ENCODE measurements at regions not wholly inside any gene's neighbourhood (a gene's known extent, or its start where the extent isn't known, plus 50 kb on each side); places are given as distances from the start of the nearest gene placed in this dataset.

DNA sequence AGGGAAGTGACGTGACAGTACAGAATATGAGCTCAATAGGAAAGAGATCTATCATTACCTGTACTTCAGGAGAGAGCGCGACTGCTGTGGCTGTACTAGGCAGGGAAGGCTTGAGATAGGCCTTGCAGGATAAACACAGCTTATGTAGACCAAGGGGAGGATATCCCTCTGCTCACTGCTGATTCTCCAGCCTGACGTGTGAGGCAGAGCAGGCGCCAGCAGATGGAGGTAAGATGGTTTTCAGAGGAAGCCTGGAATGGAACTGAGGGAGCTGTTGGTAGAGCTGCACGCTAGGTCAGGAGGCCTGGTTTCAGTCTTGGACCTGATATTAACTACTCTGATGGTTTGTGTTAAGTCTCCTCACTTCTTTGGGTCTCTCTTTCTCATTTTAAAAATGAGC, 291.4 kb downstream of the YTHDC2 start:
- no peak overlapping the region for H3K9ac ChIP-seq (ENCODE audit: low read depth, low read length)
- no peaks in the 10 kb centered on the region for H3K27me3 ChIP-seq (ENCODE audit: control insufficient read depth, insufficient read depth, low read length)
- H3K36me3 ChIP-seq (ENCODE audit: control insufficient read depth, insufficient read depth, low read length): no peaks in the 10 kb centered on the region
- H3K4me1 ChIP-seq (ENCODE audit: control insufficient read depth, insufficient read depth, low read length): no peaks in the 10 kb centered on the region
- no peak overlapping the region for H3K4me3 ChIP-seq (ENCODE audit: low read depth, low read length)
- no peaks in the 10 kb centered on the region for H3K9me3 ChIP-seq (ENCODE audit: control insufficient read depth, insufficient read depth, low read length)

DNA sequence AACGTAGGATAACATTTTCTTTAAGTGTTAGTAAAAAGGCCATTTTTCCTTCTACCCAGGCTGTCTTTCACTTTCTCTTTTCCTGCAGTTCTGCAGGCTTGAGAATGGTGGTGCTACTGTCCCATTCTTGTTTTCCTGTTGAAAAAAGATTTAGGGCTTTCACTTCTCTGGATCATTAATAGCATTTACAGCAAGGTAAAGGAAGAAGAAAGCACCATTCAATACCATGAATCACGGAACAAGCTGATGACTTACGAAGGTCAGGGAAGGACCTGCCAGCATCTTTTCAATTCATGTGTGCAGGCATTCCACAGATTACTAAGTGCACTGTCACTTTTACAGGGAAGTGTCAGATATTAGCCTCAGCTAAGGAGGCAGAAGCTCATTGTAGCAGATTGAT, 292.8 kb downstream of the YTHDC2 start:
- no peaks in the 10 kb centered on the region for H3K36me3 ChIP-seq (ENCODE audit: control insufficient read depth, insufficient read depth, low read length)
- H3K4me3 ChIP-seq (ENCODE audit: low read depth, low read length): no peak overlapping the region
- H3K9me3 ChIP-seq (ENCODE audit: control insufficient read depth, insufficient read depth, low read length): no peaks in the 10 kb centered on the region
- H3K4me1 ChIP-seq (ENCODE audit: control insufficient read depth, insufficient read depth, low read length): no peaks in the 10 kb centered on the region
- no peaks in the 10 kb centered on the region for H3K27me3 ChIP-seq (ENCODE audit: control insufficient read depth, insufficient read depth, low read length)
- H3K9ac ChIP-seq (ENCODE audit: low read depth, low read length): no peak overlapping the region

DNA sequence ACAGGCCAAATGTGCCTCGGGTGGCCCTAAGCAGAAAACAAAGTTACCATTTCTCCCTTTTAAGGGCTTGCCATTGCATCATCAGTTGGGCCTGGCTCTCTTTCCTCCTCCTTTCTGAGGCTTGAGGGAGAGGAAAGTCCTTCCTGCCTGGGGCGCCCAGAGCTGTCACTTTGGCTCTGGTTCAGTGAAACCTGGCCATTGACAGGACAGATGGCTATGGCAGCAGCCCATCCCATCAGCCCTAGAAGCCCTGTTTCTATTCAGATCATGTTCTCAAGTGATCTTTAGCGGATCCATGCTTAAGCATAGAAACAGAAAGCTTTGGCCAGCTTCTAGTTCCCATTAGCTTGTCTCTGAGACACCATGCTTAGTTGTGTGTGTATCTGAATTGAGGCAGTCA, 293.4 kb downstream of the YTHDC2 start:
- no peaks in the 10 kb centered on the region for H3K4me1 ChIP-seq (ENCODE audit: control insufficient read depth, insufficient read depth, low read length)
- H3K9me3 ChIP-seq (ENCODE audit: control insufficient read depth, insufficient read depth, low read length): no peaks in the 10 kb centered on the region
- no peaks in the 10 kb centered on the region for H3K27me3 ChIP-seq (ENCODE audit: control insufficient read depth, insufficient read depth, low read length)
- H3K9ac ChIP-seq (ENCODE audit: low read depth, low read length): no peak overlapping the region
- H3K36me3 ChIP-seq (ENCODE audit: control insufficient read depth, insufficient read depth, low read length): no peaks in the 10 kb centered on the region
- no peak overlapping the region for H3K4me3 ChIP-seq (ENCODE audit: low read depth, low read length)

DNA sequence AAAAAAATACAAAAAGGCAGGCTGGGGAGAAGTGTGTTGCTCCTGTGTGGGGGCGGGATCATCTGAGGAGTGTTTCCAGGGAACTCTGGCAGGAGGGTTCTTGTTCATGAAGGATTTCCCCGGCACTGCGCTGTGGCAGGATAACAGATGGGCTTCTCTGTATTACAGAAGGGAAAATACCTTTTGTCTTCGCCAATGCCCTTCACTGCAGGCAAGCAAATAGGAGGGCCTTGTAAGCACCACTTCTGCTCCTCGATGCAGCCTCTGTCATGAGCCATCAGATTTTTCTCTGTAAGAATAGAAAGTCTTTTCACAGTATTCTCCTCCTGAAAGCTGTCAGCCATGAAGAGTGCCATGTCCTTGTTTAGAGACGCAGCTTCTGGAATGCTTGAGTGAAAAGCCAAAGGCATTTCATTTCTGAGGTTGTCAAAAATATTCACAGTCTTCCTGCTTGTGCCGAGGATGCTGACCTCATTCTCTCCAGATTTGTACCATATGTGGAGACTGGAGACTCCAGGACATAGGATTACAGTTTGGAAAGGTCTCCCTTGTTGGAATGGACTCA, 294.0 kb downstream of the YTHDC2 start:
- H3K4me3 ChIP-seq (ENCODE audit: low read depth, low read length): no peak overlapping the region
- no peaks in the 10 kb centered on the region for H3K27me3 ChIP-seq (ENCODE audit: control insufficient read depth, insufficient read depth, low read length)

DNA sequence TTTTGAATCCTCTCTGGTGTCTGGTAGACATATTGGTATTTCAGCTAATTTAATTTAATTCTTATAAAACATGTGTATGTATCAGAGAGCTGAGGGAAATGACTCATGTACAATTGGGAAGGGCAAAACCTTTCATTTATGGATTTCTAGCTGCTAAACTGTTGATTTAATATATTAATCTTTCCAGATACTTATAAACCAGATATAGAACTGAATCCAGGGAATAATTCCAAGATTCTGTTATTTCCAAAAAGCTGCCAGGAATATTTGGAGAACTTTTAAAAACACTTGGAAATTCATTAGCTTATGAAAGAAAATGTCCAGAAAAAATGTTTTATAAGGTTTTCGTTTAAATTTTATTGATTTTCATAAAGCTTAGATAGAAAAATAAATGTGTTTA, 295.5 kb downstream of the YTHDC2 start:
- H3K9ac ChIP-seq (ENCODE audit: low read depth, low read length): no peak overlapping the region
- no peaks in the 10 kb centered on the region for H3K36me3 ChIP-seq (ENCODE audit: control insufficient read depth, insufficient read depth, low read length)
- no peaks in the 10 kb centered on the region for H3K27me3 ChIP-seq (ENCODE audit: control insufficient read depth, insufficient read depth, low read length)
- H3K9me3 ChIP-seq (ENCODE audit: control insufficient read depth, insufficient read depth, low read length): no peaks in the 10 kb centered on the region
- no peaks in the 10 kb centered on the region for H3K4me1 ChIP-seq (ENCODE audit: control insufficient read depth, insufficient read depth, low read length)
- H3K4me3 ChIP-seq (ENCODE audit: low read depth, low read length): no peak overlapping the region

More for the DNA sequence above, 294.0 kb downstream of the YTHDC2 start:
- Histone ChIP-seq H3K4me1 (ENCODE audit: control insufficient read depth, insufficient read depth, low read length) (no peaks in the 10 kb centered on the region), H3K9me3 (ENCODE audit: control insufficient read depth, insufficient read depth, low read length) (no peaks in the 10 kb centered on the region), H3K9ac (ENCODE audit: low read depth, low read length) (no peak overlapping the region), H3K36me3 (ENCODE audit: control insufficient read depth, insufficient read depth, low read length) (no peaks in the 10 kb centered on the region)

DNA sequence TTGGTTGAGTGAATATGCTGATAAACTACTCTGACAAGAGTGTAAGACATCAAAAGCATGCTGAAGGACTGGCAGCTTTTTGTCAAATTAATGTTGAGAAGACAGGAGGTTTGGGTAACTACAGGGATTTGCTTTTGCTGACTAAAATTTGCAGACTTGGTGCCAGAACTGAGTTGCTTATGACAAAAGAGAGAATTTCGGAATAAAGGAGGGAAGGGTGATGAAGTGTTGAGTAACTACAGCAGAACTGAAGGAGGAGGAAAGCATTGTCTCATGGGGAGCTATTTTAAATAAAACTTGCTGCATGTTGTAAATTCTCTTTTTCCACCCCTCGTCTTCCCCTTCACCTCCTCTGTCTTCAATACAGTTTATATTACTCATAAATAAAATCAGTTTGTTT, 296.1 kb downstream of the YTHDC2 start:
- H3K4me3 ChIP-seq (ENCODE audit: low read depth, low read length): no peak overlapping the region

DNA sequence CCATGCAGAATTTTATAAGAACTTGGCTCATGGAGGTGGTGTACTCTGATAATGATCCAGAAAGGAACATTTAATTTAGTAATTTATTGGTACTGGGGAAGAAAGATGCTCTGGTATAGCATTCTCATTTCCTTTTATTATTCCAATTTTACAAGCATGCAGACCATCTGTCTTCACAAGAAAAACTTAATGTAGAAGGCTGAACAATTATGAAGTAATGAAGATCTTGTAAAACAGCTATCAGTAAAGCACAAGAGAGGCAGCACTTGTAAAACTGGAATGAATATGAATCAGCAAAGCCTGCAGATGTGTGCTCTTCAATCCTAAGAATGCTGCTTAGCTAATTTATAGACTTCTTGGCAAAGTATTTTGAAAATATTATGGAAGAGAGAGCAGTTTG, 300.0 kb downstream of the YTHDC2 start:
- no peaks in the 10 kb centered on the region for H3K4me1 ChIP-seq (ENCODE audit: control insufficient read depth, insufficient read depth, low read length)
- H3K9me3 ChIP-seq (ENCODE audit: control insufficient read depth, insufficient read depth, low read length): no peaks in the 10 kb centered on the region
- no peaks in the 10 kb centered on the region for H3K27me3 ChIP-seq (ENCODE audit: control insufficient read depth, insufficient read depth, low read length)
- H3K36me3 ChIP-seq (ENCODE audit: control insufficient read depth, insufficient read depth, low read length): no peaks in the 10 kb centered on the region
- no peak overlapping the region for H3K9ac ChIP-seq (ENCODE audit: low read depth, low read length)
- no peak overlapping the region for H3K4me3 ChIP-seq (ENCODE audit: low read depth, low read length)

More for the DNA sequence above, 296.1 kb downstream of the YTHDC2 start:
- no peaks in the 10 kb centered on the region for H3K36me3 ChIP-seq (ENCODE audit: control insufficient read depth, insufficient read depth, low read length)
- no peak overlapping the region for H3K9ac ChIP-seq (ENCODE audit: low read depth, low read length)
- no peaks in the 10 kb centered on the region for H3K27me3 ChIP-seq (ENCODE audit: control insufficient read depth, insufficient read depth, low read length)
- no peaks in the 10 kb centered on the region for H3K4me1 ChIP-seq (ENCODE audit: control insufficient read depth, insufficient read depth, low read length)
- no peaks in the 10 kb centered on the region for H3K9me3 ChIP-seq (ENCODE audit: control insufficient read depth, insufficient read depth, low read length)

DNA sequence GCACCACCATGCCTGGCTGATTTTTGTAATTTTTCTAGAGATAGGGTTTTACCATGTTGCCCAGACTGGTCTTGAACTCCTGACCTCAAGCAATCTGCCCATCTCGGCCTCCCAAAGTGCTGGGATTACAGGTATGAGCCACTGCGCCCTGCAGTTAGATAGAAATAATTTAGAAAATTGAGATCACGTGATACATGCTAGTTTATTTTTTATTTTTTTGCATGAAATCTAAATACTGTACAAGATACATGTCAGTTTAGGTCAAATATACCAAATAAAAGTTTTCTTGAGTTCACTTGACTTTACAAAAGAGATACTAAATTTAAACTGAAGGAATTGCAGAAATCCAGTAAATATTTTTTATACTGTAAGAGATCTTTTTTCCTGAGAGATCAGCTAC, 304.2 kb downstream of the YTHDC2 start:
- H3K9me3 ChIP-seq (ENCODE audit: control insufficient read depth, insufficient read depth, low read length): no peaks in the 10 kb centered on the region
- H3K27me3 ChIP-seq (ENCODE audit: control insufficient read depth, insufficient read depth, low read length): no peaks in the 10 kb centered on the region
- no peaks in the 10 kb centered on the region for H3K4me1 ChIP-seq (ENCODE audit: control insufficient read depth, insufficient read depth, low read length)
- H3K36me3 ChIP-seq (ENCODE audit: control insufficient read depth, insufficient read depth, low read length): no peaks in the 10 kb centered on the region
- no peak overlapping the region for H3K4me3 ChIP-seq (ENCODE audit: low read depth, low read length)
- no peak overlapping the region for H3K9ac ChIP-seq (ENCODE audit: low read depth, low read length)

DNA sequence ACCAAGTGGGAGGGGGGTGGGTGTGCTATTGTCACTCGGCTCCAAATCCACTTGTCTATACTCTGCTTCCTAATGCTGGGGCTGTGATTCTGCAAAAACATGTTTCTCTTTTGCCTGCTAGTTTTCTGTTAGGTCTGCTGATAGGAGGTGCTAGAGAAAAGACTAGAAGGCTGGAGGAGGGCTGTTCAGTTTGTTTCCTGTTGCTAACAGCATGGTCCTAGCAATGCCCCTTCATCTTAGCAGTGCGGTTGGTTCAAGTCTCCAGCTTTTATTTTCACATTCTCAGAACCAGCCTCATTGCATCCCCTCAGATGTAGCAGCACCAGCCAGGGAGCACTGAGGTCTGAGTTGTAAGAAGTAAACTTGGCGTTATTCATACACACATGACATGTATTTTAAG, 310.2 kb downstream of the YTHDC2 start:
- H3K36me3 ChIP-seq (ENCODE audit: control insufficient read depth, insufficient read depth, low read length): no peaks in the 10 kb centered on the region
- H3K27me3 ChIP-seq (ENCODE audit: control insufficient read depth, insufficient read depth, low read length): no peaks in the 10 kb centered on the region

DNA sequence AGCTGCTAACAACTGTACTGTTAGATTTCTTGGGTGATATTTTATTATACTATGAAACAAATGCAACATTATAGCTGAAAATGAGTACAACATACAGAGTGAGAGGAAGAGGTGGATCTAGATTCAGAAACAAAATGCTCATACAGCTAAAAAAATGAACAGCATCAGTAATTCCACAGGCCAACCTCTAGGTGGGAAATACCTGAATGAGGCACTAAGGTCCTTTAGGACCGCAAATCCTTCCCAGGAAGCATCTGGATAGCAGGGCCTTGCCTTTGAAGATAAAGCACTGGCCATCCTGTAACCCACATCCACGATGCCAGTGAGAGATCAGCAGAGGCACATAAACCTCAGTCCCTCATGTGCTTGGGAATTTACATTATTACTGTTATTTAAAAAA, 310.8 kb downstream of the YTHDC2 start:
- H3K36me3 ChIP-seq (ENCODE audit: control insufficient read depth, insufficient read depth, low read length): no peaks in the 10 kb centered on the region
- H3K4me1 ChIP-seq (ENCODE audit: control insufficient read depth, insufficient read depth, low read length): no peaks in the 10 kb centered on the region
- H3K4me3 ChIP-seq (ENCODE audit: low read depth, low read length): no peak overlapping the region
- no peaks in the 10 kb centered on the region for H3K27me3 ChIP-seq (ENCODE audit: control insufficient read depth, insufficient read depth, low read length)
- H3K9ac ChIP-seq (ENCODE audit: low read depth, low read length): no peak overlapping the region
- no peaks in the 10 kb centered on the region for H3K9me3 ChIP-seq (ENCODE audit: control insufficient read depth, insufficient read depth, low read length)

More for the DNA sequence above, 310.2 kb downstream of the YTHDC2 start:
- H3K9me3 ChIP-seq (ENCODE audit: control insufficient read depth, insufficient read depth, low read length): no peaks in the 10 kb centered on the region
- no peak overlapping the region for H3K9ac ChIP-seq (ENCODE audit: low read depth, low read length)
- no peak overlapping the region for H3K4me3 ChIP-seq (ENCODE audit: low read depth, low read length)
- H3K4me1 ChIP-seq (ENCODE audit: control insufficient read depth, insufficient read depth, low read length): no peaks in the 10 kb centered on the region

DNA sequence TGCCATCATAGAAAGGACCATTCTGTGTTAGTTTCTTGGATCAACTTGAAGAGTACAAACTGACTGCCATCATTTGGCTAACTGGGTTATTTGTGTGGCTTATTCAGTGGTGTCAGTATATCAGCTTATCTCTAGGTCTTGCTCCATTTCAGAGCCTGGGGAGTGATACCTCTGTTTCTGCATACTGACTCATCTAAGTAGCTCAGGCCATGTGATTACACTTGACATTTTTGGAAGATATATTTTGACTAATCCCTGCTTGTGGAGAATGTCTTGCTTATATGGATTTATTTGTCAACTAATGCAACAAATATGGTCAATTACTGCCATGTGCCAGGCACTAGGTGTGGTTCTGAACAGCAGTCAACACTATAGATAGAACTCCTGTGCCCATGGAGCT, 311.7 kb downstream of the YTHDC2 start:
- no peak overlapping the region for H3K4me3 ChIP-seq (ENCODE audit: low read depth, low read length)
- H3K9me3 ChIP-seq (ENCODE audit: control insufficient read depth, insufficient read depth, low read length): no peaks in the 10 kb centered on the region
- H3K4me1 ChIP-seq (ENCODE audit: control insufficient read depth, insufficient read depth, low read length): no peaks in the 10 kb centered on the region
- no peaks in the 10 kb centered on the region for H3K36me3 ChIP-seq (ENCODE audit: control insufficient read depth, insufficient read depth, low read length)
- no peaks in the 10 kb centered on the region for H3K27me3 ChIP-seq (ENCODE audit: control insufficient read depth, insufficient read depth, low read length)
- H3K9ac ChIP-seq (ENCODE audit: low read depth, low read length): no peak overlapping the region

DNA sequence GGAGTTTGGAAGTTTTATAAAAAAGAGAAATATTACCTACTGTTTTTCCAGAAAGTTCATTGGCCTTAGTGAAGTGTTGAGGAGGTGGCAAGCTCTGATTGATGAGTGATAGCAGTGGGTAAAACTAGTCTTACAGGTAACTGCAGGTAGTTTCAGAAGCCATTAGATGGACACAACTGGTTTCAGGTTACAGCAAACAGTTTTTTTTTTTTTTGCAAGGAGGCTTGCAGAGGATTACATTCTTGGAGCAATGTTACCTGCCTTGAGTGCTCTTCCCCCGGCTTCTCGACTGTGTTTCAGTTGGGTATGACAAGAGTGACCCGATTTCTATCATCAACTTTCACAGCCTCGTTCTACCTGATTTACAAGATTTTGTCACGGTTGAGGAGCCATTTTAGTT, 333.4 kb downstream of the YTHDC2 start:
- no peak overlapping the region for H3K9ac ChIP-seq (ENCODE audit: low read depth, low read length)
- no peak overlapping the region for H3K4me3 ChIP-seq (ENCODE audit: low read depth, low read length)
- H3K27me3 ChIP-seq (ENCODE audit: control insufficient read depth, insufficient read depth, low read length): no peaks in the 10 kb centered on the region
- peaks cover 7% of the 10 kb centered on the region for H3K4me1 ChIP-seq (ENCODE audit: control insufficient read depth, insufficient read depth, low read length)
- H3K36me3 ChIP-seq (ENCODE audit: control insufficient read depth, insufficient read depth, low read length): no peaks in the 10 kb centered on the region
- H3K9me3 ChIP-seq (ENCODE audit: control insufficient read depth, insufficient read depth, low read length): no peaks in the 10 kb centered on the region

Data from iPS-15b (cell line).